PC-9 (cell line): ENCODE measurements at regions not wholly inside any gene's neighbourhood (a gene's known extent, or its start where the extent isn't known, plus 50 kb on each side); places are given as distances from the start of the nearest gene placed in this dataset.

Experiments
- EZH2 ChIP-seq: fragments of 200-600 bp; sonication (generic); IDR thresholded peaks from 2 replicates; pipeline ENCODE4 v1.8.0; 2017; ENCODE audit warnings: antibody characterized with exemption, low read depth
- TF ChIP-seq, protein P1 (sequence below): fragments of 200-600 bp; sonication (generic); conservative IDR thresholded peaks from 2 replicates; pipeline ENCODE4 v1.6.1; 2017; ENCODE audit warnings: mixed run types, antibody characterized with exemption, mild to moderate bottlenecking, moderate library complexity

DNA sequence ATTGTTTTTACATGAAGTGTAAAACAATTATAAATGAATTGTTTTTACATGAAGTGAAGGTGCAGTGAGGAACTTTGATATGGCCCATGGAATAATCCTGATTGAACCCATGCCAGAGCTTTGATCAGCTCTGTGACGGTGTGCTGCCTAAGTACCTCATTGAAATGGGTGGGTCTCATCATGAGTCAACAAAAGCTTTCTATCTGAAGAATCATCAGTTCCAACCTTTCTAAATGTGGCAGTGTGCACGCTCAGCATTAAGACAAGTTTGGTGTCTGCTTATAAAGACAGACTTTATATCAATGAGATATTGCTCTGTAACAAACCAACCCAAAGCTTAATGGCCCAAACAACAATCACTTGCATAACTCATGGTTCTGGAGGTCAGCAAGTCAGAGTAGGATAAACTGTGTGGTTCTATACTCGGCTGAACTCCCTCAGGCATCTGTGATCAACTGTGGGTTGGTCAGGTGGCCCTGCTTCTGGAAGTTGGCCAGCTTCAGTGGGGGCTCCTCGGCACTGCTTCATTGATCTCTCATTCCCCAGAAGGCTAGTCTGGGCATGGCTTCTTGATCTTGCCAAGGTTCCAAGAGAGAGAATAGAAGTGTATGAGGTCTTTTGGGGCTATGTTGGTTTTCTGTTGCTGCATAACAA lies 258.0 kb downstream of the LTN1 start:
- TF ChIP-seq EZH2 = no peak
- TF ChIP-seq, protein P1, sequence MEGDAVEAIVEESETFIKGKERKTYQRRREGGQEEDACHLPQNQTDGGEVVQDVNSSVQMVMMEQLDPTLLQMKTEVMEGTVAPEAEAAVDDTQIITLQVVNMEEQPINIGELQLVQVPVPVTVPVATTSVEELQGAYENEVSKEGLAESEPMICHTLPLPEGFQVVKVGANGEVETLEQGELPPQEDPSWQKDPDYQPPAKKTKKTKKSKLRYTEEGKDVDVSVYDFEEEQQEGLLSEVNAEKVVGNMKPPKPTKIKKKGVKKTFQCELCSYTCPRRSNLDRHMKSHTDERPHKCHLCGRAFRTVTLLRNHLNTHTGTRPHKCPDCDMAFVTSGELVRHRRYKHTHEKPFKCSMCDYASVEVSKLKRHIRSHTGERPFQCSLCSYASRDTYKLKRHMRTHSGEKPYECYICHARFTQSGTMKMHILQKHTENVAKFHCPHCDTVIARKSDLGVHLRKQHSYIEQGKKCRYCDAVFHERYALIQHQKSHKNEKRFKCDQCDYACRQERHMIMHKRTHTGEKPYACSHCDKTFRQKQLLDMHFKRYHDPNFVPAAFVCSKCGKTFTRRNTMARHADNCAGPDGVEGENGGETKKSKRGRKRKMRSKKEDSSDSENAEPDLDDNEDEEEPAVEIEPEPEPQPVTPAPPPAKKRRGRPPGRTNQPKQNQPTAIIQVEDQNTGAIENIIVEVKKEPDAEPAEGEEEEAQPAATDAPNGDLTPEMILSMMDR = no peak
